OCI-LY1 (cell line): ENCODE measurements at regions not wholly inside any gene's neighbourhood (a gene's known extent, or its start where the extent isn't known, plus 50 kb on each side); places are given as distances from the start of the nearest gene placed in this dataset.

Experiments
- H2AFZ ChIP-seq: fragments of 200-600 bp; sonication (generic), shearing (Covaris generic); 2 replicates; pipeline ENCODE4 v1.6.0; 2014; ENCODE audit warnings: antibody characterized with exemption, mild to moderate bottlenecking, low read length
- H3F3A ChIP-seq: fragments of 200-600 bp; sonication (generic), shearing (Covaris generic); 2 replicates; pipeline ENCODE4 v1.6.0; 2014; ENCODE audit warnings: mild to moderate bottlenecking, antibody characterized with exemption, low read length, moderate library complexity; ENCODE audit not compliant: insufficient read depth
- H3K27ac ChIP-seq: fragments of 200-600 bp; sonication (generic); 2 replicates; pipeline ENCODE4 v1.5.1; 2014; ENCODE audit warnings: low read length, mixed run types, mild to moderate bottlenecking, low read depth; ENCODE audit not compliant: poor library complexity, severe bottlenecking
- H3K27me3 ChIP-seq: fragments of 200-600 bp; sonication (generic); 2 replicates; pipeline ENCODE4 v1.6.0; 2014; ENCODE audit warnings: antibody characterized with exemption, mild to moderate bottlenecking, low read length, moderate library complexity; ENCODE audit not compliant: insufficient read depth
- H3K36me3 ChIP-seq: fragments of 200-600 bp; sonication (generic); 2 replicates; pipeline ENCODE4 v1.6.1; 2014; ENCODE audit warnings: mild to moderate bottlenecking, antibody characterized with exemption, low read length, moderate library complexity, mixed read lengths; ENCODE audit not compliant: insufficient read depth
- H3K4me1 ChIP-seq: fragments of 200-600 bp; sonication (generic); 2 replicates; pipeline ENCODE4 v1.5.1; 2014; ENCODE audit warnings: mild to moderate bottlenecking, low read length, moderate library complexity; ENCODE audit not compliant: insufficient read depth, severe bottlenecking
- H3K4me2 ChIP-seq: fragments of 200-600 bp; sonication (generic), shearing (Covaris generic); 2 replicates; pipeline ENCODE4 v1.6.1; 2014; ENCODE audit warnings: low read length
- H3K4me3 ChIP-seq: fragments of 200-600 bp; sonication (generic); 2 replicates; pipeline ENCODE4 v1.5.1; 2014; ENCODE audit warnings: low read length, low read depth, mild to moderate bottlenecking, mixed read lengths; ENCODE audit not compliant: poor library complexity, severe bottlenecking
- H3K79me2 ChIP-seq: fragments of 200-600 bp; shearing (Covaris generic); 2 replicates; pipeline ENCODE4 v1.6.1; 2016; ENCODE audit warnings: mixed run types, low read length, mixed read lengths; ENCODE audit not compliant: insufficient read depth
- H3K9ac ChIP-seq: fragments of 200-600 bp; sonication (generic), shearing (Covaris generic); 2 replicates; pipeline ENCODE4 v1.6.1; 2014; ENCODE audit warnings: mild to moderate bottlenecking, low read length, mixed read lengths
- H3K9me2 ChIP-seq: fragments of 200-600 bp; sonication (generic), shearing (Covaris generic); 2 replicates; pipeline ENCODE4 v1.6.1; 2014; ENCODE audit warnings: low read depth, mild to moderate bottlenecking, low read length, mixed read lengths
- H3K9me3 ChIP-seq: fragments of 200-600 bp; shearing (Covaris generic); 2 replicates; pipeline ENCODE4 v1.6.1; 2014; ENCODE audit warnings: low read length, mixed read lengths
- H4K20me1 ChIP-seq: fragments of 200-600 bp; sonication (generic), shearing (Covaris generic); 2 replicates; pipeline ENCODE4 v1.6.0; 2016; ENCODE audit warnings: mild to moderate bottlenecking, low read length; ENCODE audit not compliant: insufficient read depth
- EZH2 ChIP-seq: fragments of 200-600 bp; sonication (generic), shearing (Covaris generic); IDR thresholded peaks from 2 replicates; pipeline ENCODE4 v1.8.0; 2017; ENCODE audit warnings: borderline replicate concordance, mixed run types, mild to moderate bottlenecking, antibody characterized with exemption, low read length, moderate library complexity, mixed read lengths
- TF ChIP-seq, protein P1 (sequence below): fragments of 200-600 bp; sonication (generic), shearing (Covaris generic); IDR thresholded peaks from 2 replicates; pipeline ENCODE4 v1.5.1; 2017; ENCODE audit warnings: mild to moderate bottlenecking, antibody characterized with exemption, low read length, moderate library complexity, mixed read lengths

DNA sequence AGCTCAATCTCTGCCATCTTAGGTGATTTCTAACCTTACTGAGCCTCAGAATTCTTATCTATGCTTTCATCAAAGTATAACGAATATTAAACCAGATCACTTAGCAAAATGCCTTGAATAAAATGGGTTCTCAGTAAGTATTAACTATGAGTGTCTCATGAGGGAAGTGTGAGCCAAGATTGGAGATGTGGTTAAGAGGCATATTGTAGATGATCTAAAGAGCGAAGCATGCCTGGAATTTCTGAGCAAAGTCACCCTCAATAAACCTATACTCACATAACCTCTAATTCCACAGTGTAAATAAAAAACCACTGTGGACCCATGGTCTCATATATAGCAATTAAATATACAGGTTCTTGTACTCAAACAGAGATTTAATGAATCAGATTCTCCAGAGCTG is 193.1 kb upstream of the FSCB start:
- no peaks in the 10 kb centered on the region for H3K36me3 ChIP-seq
- H3K27ac ChIP-seq = no peak overlapping the region
- H3K4me3 ChIP-seq = no peak overlapping the region
- no peak for TF ChIP-seq EZH2
- TF ChIP-seq, protein P1, sequence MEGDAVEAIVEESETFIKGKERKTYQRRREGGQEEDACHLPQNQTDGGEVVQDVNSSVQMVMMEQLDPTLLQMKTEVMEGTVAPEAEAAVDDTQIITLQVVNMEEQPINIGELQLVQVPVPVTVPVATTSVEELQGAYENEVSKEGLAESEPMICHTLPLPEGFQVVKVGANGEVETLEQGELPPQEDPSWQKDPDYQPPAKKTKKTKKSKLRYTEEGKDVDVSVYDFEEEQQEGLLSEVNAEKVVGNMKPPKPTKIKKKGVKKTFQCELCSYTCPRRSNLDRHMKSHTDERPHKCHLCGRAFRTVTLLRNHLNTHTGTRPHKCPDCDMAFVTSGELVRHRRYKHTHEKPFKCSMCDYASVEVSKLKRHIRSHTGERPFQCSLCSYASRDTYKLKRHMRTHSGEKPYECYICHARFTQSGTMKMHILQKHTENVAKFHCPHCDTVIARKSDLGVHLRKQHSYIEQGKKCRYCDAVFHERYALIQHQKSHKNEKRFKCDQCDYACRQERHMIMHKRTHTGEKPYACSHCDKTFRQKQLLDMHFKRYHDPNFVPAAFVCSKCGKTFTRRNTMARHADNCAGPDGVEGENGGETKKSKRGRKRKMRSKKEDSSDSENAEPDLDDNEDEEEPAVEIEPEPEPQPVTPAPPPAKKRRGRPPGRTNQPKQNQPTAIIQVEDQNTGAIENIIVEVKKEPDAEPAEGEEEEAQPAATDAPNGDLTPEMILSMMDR = no peak
- no peaks in the 10 kb centered on the region for H3K9me2 ChIP-seq
- H2AFZ ChIP-seq = no peak overlapping the region
- H4K20me1 ChIP-seq = no peaks in the 10 kb centered on the region
- H3K4me1 ChIP-seq = no peaks in the 10 kb centered on the region
- H3K9me3 ChIP-seq = no peaks in the 10 kb centered on the region
- no peaks in the 10 kb centered on the region for H3K27me3 ChIP-seq
- H3K4me2 ChIP-seq = no peak overlapping the region
- no peak overlapping the region for H3K9ac ChIP-seq
- no peaks in the 10 kb centered on the region for H3F3A ChIP-seq
- no peaks in the 10 kb centered on the region for H3K79me2 ChIP-seq

GRCh38 chr14:44699391-44699790 is 192.3 kb upstream of the FSCB start:
- H3K79me2 ChIP-seq = no peaks in the 10 kb centered on the region
- H3K27ac ChIP-seq = no peak overlapping the region
- TF ChIP-seq, protein P1 = no peak
- TF ChIP-seq EZH2 = no peak
- no peak overlapping the region for H3K9ac ChIP-seq
- no peaks in the 10 kb centered on the region for H3K27me3 ChIP-seq
- H4K20me1 ChIP-seq = no peaks in the 10 kb centered on the region
- H3K9me3 ChIP-seq = no peaks in the 10 kb centered on the region
- H3K4me1 ChIP-seq = no peaks in the 10 kb centered on the region
- no peaks in the 10 kb centered on the region for H3K9me2 ChIP-seq
- no peak overlapping the region for H2AFZ ChIP-seq
- no peaks in the 10 kb centered on the region for H3F3A ChIP-seq
- H3K4me3 ChIP-seq = no peak overlapping the region
- no peak overlapping the region for H3K4me2 ChIP-seq
- H3K36me3 ChIP-seq = no peaks in the 10 kb centered on the region

- Histone ChIP-seq H3K4me2 (no peak overlapping the region), H3K9me2 (no peaks in the 10 kb centered on the region), H3K27me3 (no peaks in the 10 kb centered on the region), H3K36me3 (no peaks in the 10 kb centered on the region), H2AFZ (no peak overlapping the region), H3K79me2 (no peaks in the 10 kb centered on the region), H3K9ac (no peak overlapping the region), H4K20me1 (no peaks in the 10 kb centered on the region), H3K9me3 (no peaks in the 10 kb centered on the region), H3K27ac (no peak overlapping the region), H3F3A (no peaks in the 10 kb centered on the region), H3K4me3 (no peak overlapping the region), H3K4me1 (no peaks in the 10 kb centered on the region)
- TF ChIP-seq, protein P1 = no peak
- TF ChIP-seq EZH2 = no peak
These were observed 162.4 kb upstream of the FSCB start for GRCh38 chr14:44669496-44669895.
